K562 (cell line): ENCODE measurements at regions not wholly inside any gene's neighbourhood (a gene's known extent, or its start where the extent isn't known, plus 50 kb on each side); places are given as distances from the start of the nearest gene placed in this dataset.

Experiments
- CREB3 ChIP-seq: fragments of 450-650 bp; conservative IDR thresholded peaks from 2 replicates; pipeline ENCODE4 v1.6.1; 2016; ENCODE audit warnings: missing genetic modification characterization, low read depth, mild to moderate bottlenecking, missing compliant biosample characterization, moderate library complexity
- FOXO4 ChIP-seq: fragments of 450-650 bp; formaldehyde crosslinking; IDR thresholded peaks from 2 replicates; pipeline ENCODE4 v1.4.0; 2020; ENCODE audit warnings: mild to moderate bottlenecking, moderate library complexity
- GTF2E2 ChIP-seq: fragments of 200-800 bp; sonication (Bioruptor generic); IDR thresholded peaks from 2 replicates; pipeline ENCODE4 v1.6.1; 2016; ENCODE audit warnings: missing genetic modification characterization, missing compliant biosample characterization
- HCFC1 ChIP-seq: IDR thresholded peaks from 2 replicates; pipeline ENCODE4 v1.6.1; 2012; ENCODE audit warnings: low read depth, low read length, improper control_type of control experiment
- MEF2D ChIP-seq: conservative IDR thresholded peaks from 2 replicates; pipeline ENCODE4 v1.6.1; 2016; ENCODE audit warnings: low read depth, missing genetic modification characterization, missing compliant biosample characterization
- MTF1 ChIP-seq: fragments of 250-450 bp; sonication (Bioruptor Pico); IDR thresholded peaks from 2 replicates; pipeline ENCODE4 v1.9.0; 2021; ENCODE audit warnings: moderate library complexity, mild to moderate bottlenecking, inconsistent platforms, borderline replicate concordance
- NFRKB ChIP-seq: fragments of 450-650 bp; IDR thresholded peaks from 2 replicates; pipeline ENCODE4 v1.6.1; 2016; ENCODE audit warnings: low read depth
- POLR2B ChIP-seq: fragments of 450-650 bp; IDR thresholded peaks from 2 replicates; pipeline ENCODE4 v1.6.1; 2018; ENCODE audit warnings: low read depth; ENCODE audit not compliant: partially characterized antibody
- RCOR1 ChIP-seq, 2 experiments: IDR thresholded peaks; 2 replicates each; pipeline ENCODE4 v1.6.1; 2012; ENCODE audit warnings: low read depth in 2 of 2, low read length in 2 of 2, borderline replicate concordance in 1 of 2, improper control_type of control experiment in 1 of 2
- SMARCA4 ChIP-seq: fragments of 450-650 bp; IDR thresholded peaks from 2 replicates; pipeline ENCODE4 v1.6.1; 2016
- SMARCE1 ChIP-seq: fragments of 450-650 bp; IDR thresholded peaks from 2 replicates; pipeline ENCODE4 v1.7.1; 2016; ENCODE audit warnings: mild to moderate bottlenecking
- TRIM28 ChIP-seq: fragments of 450-650 bp; IDR thresholded peaks from 2 replicates; pipeline ENCODE4 v1.6.1; 2017
- ZBTB5 ChIP-seq: fragments of 450-650 bp; IDR thresholded peaks from 2 replicates; pipeline ENCODE4 v1.6.1; 2017; ENCODE audit warnings: antibody characterized with exemption
- ZNF239 ChIP-seq: fragments of 250-450 bp; sonication (Bioruptor Pico); IDR thresholded peaks from 2 replicates; pipeline ENCODE4 v1.4.0; 2020; ENCODE audit warnings: mild to moderate bottlenecking
- ZNF445 ChIP-seq: fragments of 250-450 bp; sonication (Bioruptor Pico); IDR thresholded peaks from 2 replicates; pipeline ENCODE4 v1.4.0; 2020; ENCODE audit warnings: low read depth, mild to moderate bottlenecking, moderate library complexity
- ZNF75A ChIP-seq: fragments of 450-650 bp; formaldehyde crosslinking; IDR thresholded peaks from 2 replicates; pipeline ENCODE4 v1.4.0; 2020; ENCODE audit warnings: mild to moderate bottlenecking
- ZNF766 ChIP-seq: fragments of 200-800 bp; sonication (Bioruptor generic); conservative IDR thresholded peaks from 2 replicates; pipeline ENCODE4 v1.6.1; 2016; ENCODE audit warnings: missing genetic modification characterization, missing compliant biosample characterization
- ZNF79 ChIP-seq: fragments of 250-450 bp; sonication (Bioruptor Pico); IDR thresholded peaks from 2 replicates; pipeline ENCODE4 v1.4.0; 2020; ENCODE audit warnings: low read depth, mild to moderate bottlenecking, moderate library complexity

- TF ChIP-seq MEF2D (tag) (peak; percentile 92), POLR2B (no peak), TRIM28 (no peak), CREB3 (tag) (peak; percentile 86), ZNF445 (CRISPR knock-in tag) (no peak), ZNF766 (CRISPR knock-in tag) (peak; percentile 64; the same call in 1 of the 2 replicates), NFRKB (no peak), GTF2E2 (tag) (0 out of 2 replicates have a peak, but pooled peaks have one; percentile 44), MTF1 (peak; percentile 66; the same call in 1 of the 2 replicates), HCFC1 (no peak), ZNF79 (CRISPR knock-in tag) (peak; percentile 60; the same call in 1 of the 2 replicates), SMARCA4 (peak; percentile 30; the same call in 1 of the 2 replicates), ZBTB5 (no peak), ZNF239 (CRISPR knock-in tag) (peak; percentile 82), RCOR1 (IDR thresholded peaks at IDR 0.05; ENCODE audit: borderline replicate concordance in 1 of 2, low read depth in 2 of 2, low read length in 2 of 2) (peak in 1 of 2 experiments; percentile 42; a peak in 1 of 4 replicates), ZNF75A (CRISPR knock-in tag) (0 out of 2 replicates have a peak, but pooled peaks have one; percentile 30), SMARCE1 (peak; percentile 36; the same call in 1 of the 2 replicates), FOXO4 (CRISPR knock-in tag) (no peak)
Measured at GRCh38 chr7:67359900-67360299, 363.3 kb downstream of the TYW1 start (continued).
